ENCODE measurements at regions not wholly inside any gene's neighbourhood (a gene's known extent, or its start where the extent isn't known, plus 50 kb on each side); places are given as distances from the start of the nearest gene placed in this dataset.

DNA sequence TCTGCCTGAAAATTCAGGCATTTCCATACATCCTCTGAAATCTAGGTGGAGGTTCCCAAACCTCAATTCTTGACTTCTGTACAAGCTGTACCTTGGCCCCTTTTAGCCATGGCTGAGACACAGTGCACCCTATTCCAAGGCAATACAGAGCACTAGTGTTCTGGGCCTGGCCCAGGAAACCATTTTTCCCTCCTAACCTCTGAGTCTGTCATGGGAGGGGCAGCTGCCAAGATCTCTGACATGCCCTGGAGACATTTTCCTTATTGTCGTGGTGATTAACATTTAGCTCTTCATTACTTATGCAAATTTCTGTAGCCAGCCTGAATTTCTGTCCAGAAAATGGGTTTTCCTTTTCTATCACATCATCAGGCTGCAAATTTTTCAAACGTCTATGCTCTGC is 248.0 kb upstream of the RGS18 start:
- no peak for DNase-seq

DNA sequence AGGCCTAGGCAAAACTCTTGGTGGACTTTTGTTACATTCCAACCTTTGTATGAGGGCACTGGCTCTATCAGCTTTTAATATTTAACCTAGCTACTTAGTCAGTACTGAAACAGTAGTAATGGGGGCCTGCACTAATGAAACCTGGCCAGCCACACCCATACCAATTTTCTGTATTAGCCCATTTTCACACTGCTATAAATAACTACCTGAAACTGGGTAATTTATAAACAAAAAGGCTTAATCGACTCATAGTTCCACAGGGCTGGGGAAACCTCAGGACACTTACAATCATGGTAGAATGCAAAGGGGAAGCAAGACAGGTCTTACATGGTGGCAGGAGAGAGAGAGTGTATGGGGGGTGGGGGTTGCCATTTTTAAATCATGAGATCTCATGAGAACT is 245.7 kb upstream of the RGS18 start:
- no peak for DNase-seq

DNA sequence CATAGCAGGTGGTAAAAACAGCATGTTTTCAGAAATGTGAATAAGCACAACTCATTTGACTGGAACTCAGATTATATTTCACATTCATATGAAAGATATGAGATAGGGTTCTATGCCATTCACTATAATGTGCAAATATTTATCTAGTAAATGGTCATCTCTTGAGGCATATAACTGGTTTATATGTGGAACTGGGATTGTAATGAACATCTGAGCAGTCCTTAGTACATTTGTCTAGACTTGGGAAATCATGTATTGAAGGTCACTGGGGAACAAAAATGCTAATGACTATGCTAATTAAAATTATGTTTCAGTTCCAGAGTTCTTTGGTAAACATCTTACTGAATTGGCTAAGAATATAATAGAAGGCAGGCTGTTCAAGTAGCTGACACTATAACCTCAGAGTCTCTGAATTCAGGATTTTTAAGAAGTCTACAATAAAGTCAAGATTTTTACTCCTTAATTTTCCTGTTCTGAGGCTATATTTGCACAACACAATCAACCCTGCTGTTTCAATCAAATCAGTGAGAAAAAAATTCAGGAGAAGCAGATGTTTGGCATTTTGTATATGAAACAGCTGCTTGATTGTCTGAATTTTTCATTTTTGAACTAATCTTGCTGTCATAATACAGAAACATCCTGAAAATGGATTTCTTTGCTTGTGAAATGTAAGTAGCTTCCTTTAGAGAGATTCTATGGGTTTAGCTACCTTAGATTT is 244.8 kb upstream of the RGS18 start:
- DNase-seq, result no peak

DNA sequence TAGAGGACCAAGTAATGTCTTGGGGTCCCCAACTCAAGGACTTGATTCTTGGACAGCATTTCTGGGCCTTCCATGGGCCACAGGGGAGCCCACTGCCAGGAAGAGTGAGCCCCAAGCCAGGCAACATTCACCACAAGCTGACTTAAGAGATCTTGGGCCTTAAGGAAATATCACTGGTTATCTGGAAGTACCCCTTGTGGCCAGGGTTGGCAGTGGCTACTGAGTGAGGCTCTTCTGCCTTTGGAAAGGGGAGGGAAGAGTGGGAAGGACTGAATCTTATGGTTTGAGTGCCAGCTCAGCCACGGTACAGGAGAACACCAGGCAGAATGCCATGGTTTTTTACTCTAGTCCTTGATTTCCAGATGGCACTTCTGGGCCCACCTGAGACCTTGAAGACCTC is 228.9 kb upstream of the RGS18 start:
- no peak for DNase-seq

DNA sequence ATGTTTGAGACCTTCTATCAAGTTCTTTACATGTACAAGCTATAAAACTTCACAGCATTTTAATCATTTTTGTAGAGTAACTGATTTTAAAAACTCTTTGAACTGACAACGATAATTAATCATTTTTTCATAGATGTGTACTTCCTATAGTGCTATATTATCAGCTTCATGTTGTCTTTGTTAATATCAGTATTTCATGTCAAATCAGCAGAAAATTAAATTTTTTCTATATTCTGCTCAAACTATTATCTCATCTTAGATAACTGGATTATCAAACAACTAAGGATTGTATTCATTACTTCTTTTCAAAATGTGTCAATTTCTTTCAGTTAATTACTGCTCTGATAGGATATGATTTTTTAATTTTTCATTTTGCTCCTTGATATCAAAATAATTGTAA is 214.6 kb upstream of the RGS18 start:
- no peak for DNase-seq

DNA sequence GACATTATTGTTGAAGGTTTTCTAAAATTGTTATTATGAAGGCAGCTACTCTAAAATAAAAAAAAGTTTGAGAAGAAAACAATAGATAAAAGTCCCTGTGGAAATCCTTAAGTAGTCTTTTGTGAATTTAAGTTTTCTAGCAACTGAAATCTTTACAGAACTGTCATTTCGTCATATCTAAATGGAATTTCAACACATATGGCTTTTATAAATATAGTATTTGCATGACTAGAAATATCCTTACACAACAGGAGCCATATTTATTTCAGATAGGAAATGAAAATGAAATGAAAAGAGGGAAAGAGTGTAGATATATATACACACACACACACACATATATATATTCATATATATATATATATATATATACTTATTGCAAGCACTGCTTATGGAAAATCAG is 204.7 kb upstream of the RGS18 start:
- no peak for DNase-seq

DNA sequence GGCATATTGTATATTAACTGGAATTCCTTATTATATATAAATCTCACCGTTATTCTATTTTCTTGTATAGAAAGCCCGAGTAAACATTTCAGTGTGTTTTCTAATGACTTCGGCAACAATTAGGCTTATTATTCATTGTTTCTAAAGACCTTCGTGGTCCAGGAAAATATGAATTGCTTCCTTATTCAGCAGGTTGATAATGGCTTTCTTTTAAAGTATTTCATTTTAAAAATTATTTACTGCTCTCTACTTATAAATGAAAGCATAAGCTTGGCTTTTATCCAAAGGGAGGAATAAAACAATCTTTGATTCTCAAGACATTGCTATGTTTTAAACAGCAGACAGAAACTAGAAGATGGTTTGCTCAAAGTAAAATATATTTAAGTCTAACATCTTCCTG is 198.4 kb upstream of the RGS18 start:
- DNase-seq, result no peak

DNA sequence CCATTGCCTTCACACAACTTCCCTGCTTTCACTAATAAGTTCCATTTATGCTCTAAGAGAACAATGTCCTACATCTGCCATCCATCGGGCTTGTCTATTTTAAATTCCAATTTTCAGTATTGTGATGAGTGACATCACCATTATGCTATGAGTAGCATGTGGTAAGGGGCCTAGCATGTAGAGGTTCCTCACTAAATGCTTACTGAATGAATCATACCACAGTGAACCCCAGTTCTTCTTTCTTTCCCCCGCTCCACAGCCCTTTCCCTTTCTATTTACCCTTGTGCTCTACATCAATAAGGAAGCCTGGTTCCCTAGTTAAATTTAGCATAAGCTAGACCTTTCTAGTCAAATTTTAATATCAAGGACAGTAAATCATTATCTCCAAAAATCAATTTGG is 195.0 kb upstream of the RGS18 start:
- DNase-seq, result no peak

DNA sequence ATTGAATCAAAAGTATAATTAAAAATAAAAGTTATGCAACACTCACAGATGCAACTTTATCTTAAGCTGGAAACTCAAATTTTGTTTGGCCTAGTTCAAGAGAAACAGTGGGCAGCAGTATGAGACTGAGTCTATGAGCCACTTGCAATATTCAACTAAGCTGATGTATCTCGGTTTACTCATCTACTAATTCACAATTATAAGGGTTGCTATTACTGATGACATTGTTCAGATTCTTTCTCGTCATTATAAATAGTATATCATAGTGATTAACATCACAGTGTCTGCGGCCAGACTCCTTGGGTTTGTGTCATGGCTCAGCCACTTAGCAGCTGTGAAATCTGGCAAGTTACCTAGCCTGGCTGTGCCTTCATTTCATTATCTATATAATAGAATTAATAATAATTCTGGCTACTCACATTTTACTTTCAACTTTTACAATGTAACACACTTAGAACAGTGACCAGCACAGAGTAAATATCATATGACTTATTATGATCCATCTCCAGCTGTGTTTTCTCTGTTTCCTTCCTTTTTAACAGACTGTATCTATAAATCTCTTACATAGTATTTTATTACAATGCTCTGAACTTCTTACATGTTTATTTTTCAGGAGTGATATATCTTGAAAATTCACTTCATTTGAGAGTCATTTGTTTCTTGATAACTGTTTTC is 194.3 kb upstream of the RGS18 start:
- DNase-seq, result no peak

DNA sequence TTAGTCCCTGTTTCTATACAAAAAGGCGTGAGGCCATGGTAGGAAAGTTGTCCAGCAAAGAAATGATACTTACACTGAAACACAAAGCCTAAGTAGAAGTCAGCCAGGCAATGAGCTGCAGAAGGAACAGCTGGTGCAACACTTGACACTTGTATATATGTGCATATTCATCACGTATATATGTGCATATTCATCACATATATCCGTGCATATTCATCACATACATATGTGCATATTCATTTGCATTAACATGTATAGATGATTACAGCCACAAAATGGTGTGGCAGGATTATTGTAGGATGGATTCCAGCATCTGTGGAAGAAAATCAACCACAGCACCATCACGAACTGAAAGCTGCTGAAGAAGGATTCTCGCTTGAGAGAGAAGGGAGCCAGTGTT is 189.0 kb upstream of the RGS18 start:
- no peak for DNase-seq

DNA sequence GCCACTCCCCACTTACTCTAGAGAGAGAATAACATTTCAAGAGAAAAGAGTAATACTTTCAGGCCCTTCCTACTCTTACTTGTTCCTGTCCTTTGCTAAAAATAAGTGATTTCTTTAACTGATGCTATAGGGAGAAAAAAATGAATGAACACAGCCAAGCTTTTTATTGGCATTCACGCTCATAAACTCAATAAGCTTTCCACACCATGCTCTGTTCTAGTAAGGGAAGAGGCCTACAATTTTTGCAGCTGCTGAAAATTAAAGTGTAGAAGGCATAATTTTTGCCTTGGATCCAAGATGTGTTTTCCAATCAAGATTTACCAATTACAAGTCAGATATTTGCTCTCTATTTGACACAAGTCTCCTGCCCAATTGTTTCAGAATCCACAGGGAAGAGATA is 188.1 kb upstream of the RGS18 start:
- DNase-seq, result no peak

DNA sequence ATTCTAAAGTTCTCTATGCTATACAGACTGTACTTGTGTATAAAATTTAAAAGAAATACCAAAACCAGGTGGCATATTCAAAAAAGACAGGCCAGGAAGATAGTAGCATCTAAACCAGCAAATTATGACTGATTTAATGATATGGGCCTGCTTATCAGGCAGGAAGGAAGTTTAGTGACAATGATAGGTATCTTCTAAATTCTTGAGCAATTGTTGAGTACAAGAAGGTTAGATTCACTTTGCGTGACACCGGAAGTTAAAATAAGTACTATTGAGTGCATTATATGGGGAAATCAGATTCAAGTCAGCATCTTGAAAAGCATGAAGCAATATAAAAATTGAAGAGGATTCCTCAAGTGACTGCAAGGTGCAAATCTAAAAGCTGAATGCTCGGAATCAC is 186.8 kb upstream of the RGS18 start:
- no peak for DNase-seq

DNA sequence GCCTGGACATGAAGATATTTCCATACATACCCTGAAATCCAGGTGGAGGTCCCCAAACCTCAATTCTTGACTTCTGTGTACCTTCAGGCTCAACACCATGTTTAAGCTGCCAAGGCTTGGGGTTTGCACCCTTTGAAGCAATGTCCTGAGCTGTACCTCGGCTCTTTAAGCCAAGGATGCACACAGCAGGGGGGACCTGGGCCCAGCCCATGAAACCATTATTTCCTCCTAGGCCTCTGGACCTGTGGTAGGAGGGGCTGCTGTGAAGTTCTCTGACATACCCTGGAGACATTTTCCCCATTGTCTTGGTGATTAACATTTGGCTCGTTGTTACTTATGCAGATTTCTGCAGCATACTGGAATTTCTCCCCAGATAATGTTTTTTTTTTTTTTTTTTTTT is 184.3 kb upstream of the RGS18 start:
- no peak for DNase-seq

DNA sequence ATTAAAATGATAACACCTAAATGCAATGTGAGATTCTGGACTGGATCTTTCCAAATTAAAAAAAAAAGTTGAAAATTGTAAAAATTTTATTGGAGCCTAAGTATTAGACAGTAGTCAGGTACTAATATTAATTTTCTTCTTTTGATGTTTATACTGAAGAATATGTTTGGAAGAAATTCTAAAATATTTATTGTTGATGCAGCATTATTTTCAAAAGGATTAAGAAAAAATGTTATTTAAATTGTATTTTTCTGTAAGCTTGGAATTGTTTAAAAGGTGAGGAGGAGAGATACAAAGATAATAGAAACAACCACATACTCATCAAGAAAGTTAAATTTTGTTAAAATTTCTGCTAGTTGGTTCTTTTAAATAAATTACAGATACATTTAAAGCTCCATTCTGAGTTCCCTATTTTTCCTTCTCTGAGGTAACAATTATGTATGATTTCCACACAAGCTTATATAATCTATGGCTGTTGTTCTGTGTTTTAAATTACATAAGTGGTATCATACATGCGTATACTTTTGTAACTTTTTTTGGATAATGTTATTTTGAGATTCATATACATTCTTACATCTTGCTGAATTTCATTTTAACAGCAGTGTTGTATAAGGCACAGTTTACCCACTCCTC is 180.3 kb upstream of the RGS18 start:
- no peak for DNase-seq

DNA sequence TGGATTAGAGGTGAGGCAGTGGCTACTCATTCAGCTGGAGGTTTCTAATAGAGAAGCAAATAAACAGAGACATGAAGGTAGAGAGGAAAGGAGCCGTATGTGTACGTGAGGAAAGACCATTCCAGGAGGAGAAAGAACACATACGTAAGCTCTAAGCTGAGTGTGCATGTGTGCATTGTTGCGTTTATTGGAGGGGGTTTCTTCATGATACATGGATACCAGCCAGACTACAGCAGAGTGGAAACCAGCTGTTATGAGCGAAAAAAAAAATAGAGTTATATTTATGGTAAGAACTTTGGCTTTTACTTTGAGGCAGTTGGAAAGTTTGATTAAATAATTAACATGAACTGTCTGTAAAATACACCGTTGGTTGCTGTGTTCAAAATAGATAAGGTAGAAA is 173.4 kb upstream of the RGS18 start:
- DNase-seq, result no peak

DNA sequence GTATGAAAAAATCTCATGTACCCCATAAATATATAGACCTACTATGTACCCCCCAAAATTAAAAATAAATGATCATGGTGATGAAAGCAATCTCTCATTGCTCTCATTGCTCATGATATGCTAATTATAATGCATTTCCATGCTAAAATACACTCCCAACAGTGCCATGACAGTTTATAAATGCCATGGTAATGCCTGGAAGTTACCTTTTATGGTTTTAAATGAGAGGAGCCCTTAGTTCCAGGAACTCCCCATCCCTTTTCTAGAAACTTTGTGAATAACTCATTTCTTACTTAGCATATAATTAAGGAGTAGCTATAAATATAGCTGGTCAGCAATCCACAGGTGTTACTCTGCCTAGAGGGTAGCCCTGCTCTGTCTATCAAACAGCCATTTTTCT is 166.1 kb upstream of the RGS18 start:
- DNase-seq, result no peak

DNA sequence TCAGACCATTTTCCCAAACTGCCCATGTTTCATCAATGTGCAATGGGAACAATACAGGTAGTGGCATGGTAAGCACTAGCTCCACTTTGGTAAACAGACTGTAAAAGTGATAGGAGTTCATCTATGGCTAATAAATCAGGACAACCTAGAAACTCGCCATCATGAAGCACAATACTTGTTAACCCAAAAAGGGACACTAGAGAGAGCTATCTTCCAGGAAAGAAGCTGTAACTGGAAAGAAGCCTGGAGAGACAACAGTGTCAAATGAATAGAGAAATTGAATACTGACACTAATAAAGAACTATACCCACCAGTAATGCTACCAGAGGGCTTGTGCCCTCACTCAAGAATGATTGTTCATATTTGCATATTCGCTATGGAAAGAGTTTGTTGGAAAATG is 164.7 kb upstream of the RGS18 start:
- DNase-seq, result no peak

DNA sequence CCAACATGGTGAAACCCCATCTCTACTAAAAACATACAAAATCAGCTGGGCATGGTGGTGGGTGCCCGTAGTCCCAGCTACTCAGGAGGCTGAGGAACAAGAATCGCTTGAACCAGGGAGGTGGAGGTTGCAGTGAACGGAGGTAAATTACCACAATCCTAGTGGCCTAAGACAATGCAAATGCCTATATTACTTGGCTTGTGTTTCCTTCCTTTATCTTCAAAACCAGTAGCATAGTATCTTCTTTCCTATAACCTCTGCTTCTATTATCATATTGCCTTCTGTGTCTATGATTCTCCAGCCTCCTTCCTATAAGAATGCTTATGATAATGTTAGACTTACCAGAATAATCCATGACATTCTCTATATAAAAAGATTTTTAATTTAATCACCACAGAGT is 156.2 kb upstream of the RGS18 start:
- DNase-seq, result no peak

DNA sequence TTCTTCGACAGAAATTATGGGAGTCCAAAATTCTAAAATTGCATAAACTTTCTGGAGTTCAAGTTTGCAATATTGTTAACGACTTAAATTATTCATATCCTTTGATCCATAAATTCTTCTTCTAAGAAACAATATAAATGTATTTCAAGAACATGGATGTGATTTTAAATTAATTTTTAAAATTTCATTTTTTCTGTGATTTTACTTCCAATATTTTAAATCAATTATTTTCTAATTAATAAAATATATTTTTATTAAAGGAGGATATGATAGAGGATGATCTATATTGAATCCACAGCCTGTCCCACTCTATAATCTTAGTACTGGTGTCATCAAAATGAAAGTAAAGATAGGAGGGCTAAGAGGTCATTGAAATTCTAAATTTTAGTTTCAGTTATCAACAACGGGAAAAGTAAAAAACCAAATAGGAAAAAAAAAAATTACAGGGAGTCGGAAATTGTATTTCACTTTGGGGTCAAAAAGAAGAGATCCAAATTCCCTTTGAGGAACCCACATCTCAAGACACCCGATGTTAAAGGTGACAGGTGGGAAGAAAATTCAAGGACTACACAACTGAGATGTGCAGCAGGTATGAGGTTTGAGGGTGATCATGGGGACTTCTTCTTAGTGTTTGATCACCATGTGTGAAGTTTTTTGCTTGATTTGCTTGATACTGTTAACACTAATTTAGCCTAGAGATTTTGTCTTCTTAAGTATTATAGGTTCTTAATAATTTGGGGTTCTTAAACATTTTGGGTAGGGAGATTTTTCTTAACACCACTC is 154.8 kb upstream of the RGS18 start:
- DNase-seq, result no peak

DNA sequence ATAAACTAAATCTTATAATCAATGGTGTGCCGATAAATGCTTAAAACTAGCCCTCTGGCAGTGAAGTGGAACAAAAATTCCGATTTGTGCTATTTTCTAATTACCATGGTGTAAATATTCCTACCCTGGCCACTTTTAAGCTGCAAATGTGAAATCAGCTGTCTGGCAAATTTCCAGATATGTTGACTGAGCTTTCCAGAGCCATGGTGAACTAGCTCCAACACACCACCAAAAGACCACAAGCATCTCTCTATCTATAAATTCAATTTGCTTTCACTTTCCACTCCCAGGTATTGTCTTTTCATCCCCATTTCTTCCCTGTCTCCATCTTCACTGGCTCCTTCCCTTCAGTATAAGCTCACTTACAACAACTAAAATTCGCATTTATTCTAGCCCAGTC is 152.3 kb upstream of the RGS18 start:
- DNase-seq, result no peak

DNA sequence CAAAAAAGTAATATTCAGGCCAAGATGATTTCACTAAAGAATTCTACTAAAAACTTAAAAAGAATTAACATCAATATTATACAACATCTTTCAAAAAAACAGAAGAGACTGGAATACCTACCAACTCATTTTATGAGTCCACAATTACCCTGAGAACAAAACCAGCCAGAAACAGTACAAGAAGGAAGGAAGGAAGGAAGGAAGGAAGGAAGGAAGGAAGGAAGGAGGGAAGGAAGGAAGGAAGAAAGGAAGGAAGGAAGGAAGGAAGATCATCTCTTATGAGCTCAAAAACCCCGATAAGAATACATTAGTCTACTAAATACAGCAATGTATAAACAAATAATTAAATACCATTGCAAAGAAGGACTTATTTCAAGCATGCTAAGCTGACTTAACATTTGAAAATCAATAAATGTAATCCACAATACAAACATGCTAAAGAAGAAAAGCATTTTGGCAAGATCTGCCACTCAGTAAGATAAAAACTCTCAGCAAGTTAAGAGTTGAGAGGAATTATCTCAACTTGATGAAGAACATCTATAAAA is 149.9 kb upstream of the RGS18 start:
- DNase-seq, result no peak

DNA sequence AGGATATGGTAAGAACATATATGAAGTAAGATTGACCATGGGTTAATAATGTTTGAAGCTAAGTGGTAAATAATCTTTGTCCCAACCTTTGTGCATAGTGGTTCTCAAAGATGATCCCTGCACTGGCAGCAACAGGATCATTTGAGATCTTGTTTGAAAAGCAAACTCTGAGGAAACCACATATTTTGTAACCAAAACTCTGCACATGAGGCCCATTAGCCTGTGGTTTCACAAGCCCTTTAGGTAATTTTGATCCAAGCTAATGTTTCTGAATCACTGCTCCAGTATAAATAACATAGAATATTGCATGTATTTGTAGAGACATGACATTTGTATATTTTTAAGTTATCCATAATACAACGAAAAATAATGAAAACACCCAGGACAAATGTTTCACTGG is 147.9 kb upstream of the RGS18 start:
- DNase-seq, result no peak

DNA sequence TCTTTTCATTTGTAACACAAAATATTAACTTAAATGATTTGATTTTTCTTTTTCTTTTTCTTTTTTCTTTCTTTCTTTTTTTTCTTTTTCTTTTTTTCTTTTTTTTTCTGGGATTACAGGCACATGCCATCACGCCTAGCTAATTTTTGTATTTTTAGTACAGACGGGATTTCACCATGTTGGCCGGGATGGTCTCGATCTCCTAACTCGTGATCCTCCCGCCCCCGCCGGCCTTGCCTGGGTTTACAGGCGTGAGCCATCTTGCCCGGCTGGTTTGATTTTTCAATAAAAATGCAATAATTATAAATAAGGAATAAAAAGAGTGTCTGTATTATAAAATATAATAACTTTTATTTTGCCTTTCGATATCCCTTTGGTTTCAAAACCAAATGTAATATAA is 146.7 kb upstream of the RGS18 start:
- DNase-seq, result no peak

DNA sequence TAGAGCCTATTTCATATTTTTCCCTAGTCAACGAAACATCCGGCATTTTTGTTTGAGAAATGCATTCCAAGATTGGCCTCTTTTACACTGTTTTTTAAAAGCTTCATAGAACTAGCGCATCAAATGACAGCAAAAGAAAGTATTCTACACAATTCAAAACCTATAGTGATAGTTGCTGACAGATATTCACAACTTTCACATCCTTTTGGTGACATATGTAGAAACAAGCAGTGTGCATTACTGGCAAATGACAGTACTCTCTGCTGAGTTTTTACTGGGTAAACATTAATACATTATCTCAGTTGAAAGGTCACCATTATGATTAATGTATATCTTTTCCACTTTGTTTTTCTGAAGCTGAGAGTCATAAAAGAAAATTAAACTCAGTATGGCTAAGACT is 135.4 kb upstream of the RGS18 start:
- no peak for DNase-seq
